ENCODE measurements at regions not wholly inside any gene's neighbourhood (a gene's known extent, or its start where the extent isn't known, plus 50 kb on each side); places are given as distances from the start of the nearest gene placed in this dataset.
"Not testable (repeated sequence)": the region's sequence is repeated elsewhere in the genome, so short reads cannot be mapped to it uniquely, and the experiment has no call there.

DNA sequence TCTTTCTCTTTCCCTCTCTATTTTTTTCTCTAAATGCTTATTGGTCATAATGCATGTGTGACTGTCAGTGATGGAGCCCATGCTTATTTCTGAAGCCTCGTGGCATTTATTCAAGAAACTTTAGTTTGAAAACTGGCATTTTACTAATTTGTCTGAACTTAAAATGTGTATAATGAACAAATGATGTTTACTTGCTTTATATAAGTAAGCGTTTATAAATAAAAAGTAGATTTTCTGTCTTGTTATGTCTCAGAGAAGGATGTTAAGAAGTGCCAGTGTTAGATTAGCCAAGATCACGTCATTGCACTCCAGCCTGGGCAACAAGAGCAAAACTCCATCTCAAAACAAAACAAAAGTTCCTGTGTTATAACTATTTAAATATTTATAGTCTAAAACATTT is 1568.1 kb downstream of the EFNB2 start:
- DNase-seq (ENCODE audit: low spot score): no peak

- DNase-seq (ENCODE audit: low spot score): no peak
Measured at GRCh38 chr13:104962411-104962810, 1573.1 kb downstream of the EFNB2 start.

DNA sequence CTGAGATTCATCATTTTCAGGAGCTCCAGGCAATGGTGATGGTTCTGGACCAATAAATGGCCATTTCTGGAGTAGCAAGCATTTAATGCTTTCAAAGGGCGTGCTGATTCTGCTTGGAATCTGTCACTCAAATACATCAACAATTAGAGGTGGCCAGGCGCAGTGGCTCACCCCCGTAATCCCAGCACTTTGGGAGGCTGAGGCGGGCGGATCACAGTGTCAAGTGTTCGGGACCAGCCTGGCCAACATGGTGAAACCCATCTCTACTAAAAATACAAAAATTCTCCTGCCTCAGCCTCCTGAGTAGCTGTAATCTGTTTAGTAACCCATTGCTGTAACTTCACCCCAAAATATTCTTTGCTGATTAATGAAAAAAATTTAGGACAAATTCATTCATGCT is 1574.2 kb downstream of the EFNB2 start:
- DNase-seq (ENCODE audit: low spot score): no peak

GRCh38 chr13:104954210-104954609 is 1581.3 kb downstream of the EFNB2 start:
- no peak for DNase-seq (ENCODE audit: low spot score)

GRCh38 chr13:104953588-104953987 is 1581.9 kb downstream of the EFNB2 start:
- DNase-seq (ENCODE audit: low spot score): no peak

GRCh38 chr13:104949840-104950740 is 1585.4 kb downstream of the EFNB2 start:
- DNase-seq (ENCODE audit: low spot score): no peak

DNA sequence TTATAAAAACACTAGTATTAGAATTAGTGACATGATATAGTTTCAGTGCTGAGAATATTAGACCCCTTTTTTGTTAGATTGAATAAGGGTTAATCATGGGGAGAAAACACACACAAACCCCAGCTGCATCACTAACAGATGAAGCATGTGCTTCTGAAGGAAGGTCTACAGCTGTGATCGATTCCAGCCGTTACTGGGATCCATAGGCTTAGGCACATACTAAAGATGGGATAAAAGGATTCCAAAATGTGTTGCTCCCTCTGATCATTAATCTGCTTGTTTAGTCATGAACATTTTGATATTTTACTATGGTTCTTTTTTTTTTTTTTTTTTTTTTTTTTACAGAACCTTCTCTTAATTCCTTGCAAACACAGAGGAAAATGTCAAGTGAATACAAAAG is 1591.3 kb downstream of the EFNB2 start:
- DNase-seq (ENCODE audit: low spot score): no peak

- DNase-seq (ENCODE audit: low spot score): no peak
Measured at GRCh38 chr13:104943331-104943730, 1592.1 kb downstream of the EFNB2 start.

- no peak for DNase-seq (ENCODE audit: low spot score)
Measured at GRCh38 chr13:104937881-104938280, 1597.6 kb downstream of the EFNB2 start.

DNA sequence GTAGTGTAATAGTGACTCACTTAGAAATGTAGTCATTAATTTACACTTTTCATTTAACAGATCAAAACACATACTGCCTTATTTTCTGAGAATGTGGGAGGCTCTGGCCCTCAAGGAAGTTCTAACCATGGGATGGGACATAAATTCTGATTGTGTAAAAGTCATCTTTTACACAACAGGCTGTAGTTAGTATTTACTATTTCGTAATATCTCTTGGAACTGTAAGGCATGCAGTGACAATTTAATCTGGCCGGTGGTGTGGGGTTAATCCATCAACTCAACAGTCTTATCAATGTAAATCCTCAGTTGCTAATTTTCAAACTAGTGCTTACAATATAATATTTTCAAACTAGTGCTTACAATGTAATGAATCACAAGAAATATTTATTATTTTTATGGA is 1599.2 kb downstream of the EFNB2 start:
- no peak for DNase-seq (ENCODE audit: low spot score)

DNA sequence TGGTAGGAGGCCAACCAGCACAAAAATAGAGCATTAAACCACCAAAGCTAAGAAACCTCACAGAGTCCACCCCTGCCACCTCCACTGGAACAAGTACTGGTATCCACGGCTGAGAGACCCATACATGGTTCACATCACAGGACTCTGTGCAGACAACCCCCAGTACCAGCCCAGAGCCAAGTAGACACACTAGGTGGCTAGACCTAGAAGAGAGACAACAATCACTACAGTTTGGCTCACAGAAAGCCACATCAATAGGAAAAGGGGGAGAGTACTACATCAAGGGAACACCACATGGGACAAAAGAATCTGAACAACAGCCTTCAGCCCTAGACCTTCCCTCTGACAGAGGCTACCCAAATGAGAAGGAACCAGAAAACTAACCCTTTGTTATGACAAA is 1614.9 kb downstream of the EFNB2 start:
- not testable (repeated sequence) for DNase-seq (ENCODE audit: low spot score)

DNA sequence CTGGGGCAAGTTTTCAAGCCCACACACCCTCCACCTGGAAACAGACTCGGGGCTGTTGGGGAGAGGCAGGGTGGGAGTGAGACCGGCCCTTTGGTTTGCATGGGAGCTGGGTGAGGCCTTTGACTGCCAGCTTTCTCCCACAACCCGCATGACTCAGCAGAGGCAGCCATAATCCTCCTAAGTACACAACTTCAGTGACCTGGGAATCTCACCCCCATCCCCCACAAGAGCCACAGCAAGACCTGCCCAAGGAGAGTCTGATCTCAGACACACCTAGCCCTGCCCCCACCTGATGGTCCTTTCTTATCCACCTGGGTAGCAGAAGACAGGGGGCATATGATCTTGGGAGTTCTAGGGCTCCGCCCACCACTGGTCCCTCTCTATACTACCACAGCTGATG is 1615.4 kb downstream of the EFNB2 start:
- no peak for DNase-seq (ENCODE audit: low spot score)

GRCh38 chr13:104900191-104900817 is 1635.2 kb downstream of the EFNB2 start:
- DNase-seq (ENCODE audit: low spot score): no peak

GRCh38 chr13:104898484-104898883 is 1637.0 kb downstream of the EFNB2 start:
- DNase-seq (ENCODE audit: low spot score): no peak

DNA sequence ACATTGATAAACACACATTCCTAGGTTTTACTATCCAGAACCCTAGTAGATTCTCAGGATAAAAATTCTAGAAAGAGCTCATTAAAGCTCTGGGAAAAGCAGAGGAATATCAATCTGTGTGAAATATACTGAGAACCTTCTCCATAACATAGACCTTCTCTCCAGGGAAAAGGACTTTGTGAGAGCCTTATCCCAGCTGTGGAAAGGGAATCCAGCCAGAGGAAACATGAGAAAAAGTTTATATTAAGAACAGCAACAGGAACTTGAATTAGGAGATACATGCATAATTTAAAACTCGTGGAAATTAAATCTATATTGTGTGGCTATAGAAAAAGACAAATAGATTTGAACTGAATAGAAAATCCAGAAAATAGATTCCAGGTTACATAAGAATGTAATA is 1639.9 kb downstream of the EFNB2 start:
- no peak for DNase-seq (ENCODE audit: low spot score)

DNA sequence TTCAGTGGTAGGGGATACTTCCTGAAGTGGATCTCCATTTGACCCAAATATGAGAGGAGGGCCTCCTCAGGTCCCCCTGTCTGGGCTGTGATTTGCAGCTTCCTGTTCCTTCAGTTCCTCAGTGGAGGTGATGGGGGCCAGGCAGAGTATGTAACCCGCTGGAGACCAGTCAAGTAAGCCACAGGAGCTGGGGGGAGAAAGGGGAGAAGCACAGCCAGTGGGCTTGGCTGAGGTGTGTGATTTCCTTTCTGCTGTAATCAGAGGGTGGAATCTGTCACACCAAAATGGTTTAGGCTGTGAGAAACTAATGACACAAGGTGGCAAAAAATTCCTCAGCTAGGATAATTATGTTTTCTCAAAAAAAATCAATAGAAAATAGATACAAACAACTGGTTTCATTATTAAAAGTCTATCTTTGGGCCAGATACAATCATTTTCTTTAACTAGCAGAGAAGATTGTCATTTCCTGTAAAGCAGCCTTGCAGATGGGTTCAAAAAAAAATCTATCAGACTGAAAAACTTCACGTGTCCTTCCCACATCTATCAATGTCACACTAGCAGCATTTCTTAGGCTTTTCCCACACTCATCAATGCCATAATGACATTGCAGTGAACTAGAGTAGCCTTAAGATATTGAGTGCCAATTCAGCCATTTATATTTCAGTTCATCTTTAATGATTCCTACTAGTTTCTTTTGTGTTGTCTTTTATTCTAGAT is 1660.3 kb downstream of the EFNB2 start:
- DNase-seq (ENCODE audit: low spot score): no peak

DNA sequence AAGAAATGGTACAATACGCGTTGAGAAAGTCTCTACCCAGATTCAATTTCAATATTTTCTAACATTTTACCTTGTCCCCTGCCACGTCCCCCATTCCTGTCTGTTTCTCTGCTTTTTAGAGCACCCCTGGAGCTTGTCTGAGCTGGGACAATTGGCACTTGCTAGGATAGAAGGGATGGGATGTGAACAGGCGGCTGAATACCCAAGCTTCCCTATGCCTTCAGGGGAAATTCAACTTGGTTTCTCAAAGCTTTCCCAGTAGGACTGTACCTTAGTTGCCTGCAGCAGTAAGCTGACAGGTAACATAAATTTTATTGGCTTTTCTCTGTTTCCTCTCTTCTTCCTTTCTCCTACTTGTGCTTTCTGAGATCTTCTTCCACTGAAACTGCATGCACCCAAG is 1663.3 kb downstream of the EFNB2 start:
- no peak for DNase-seq (ENCODE audit: low spot score)

GRCh38 chr13:104871456-104871855 is 1664.0 kb downstream of the EFNB2 start:
- DNase-seq (ENCODE audit: low spot score): no peak

- no peak for DNase-seq (ENCODE audit: low spot score)
Measured at GRCh38 chr13:104869501-104869900, 1666.0 kb downstream of the EFNB2 start.

- DNase-seq (ENCODE audit: low spot score): no peak
Measured at GRCh38 chr13:104868806-104869205, 1666.7 kb downstream of the EFNB2 start.

DNA sequence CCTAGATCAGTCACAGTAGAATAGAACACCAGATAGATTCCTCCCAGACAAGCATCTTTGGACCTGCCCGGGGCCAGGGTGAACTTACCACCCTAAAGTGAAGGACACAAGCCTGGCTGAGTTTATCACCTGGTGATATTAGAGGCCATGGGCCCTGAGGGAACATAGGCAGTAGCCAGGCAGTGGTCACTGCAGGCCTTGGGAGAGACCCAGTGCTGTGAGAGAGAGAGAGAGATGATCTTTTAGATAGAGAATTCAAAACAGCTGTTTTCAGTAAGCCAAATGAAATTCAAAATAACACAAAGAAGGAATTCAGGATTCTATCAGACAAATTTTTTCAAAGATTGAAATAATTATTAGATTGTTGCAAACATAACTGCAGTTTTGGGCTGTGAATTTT is 1679.9 kb downstream of the EFNB2 start:
- no peak for DNase-seq (ENCODE audit: low spot score)

GRCh38 chr13:104854698-104855097 is 1680.8 kb downstream of the EFNB2 start:
- no peak for DNase-seq (ENCODE audit: low spot score)

DNA sequence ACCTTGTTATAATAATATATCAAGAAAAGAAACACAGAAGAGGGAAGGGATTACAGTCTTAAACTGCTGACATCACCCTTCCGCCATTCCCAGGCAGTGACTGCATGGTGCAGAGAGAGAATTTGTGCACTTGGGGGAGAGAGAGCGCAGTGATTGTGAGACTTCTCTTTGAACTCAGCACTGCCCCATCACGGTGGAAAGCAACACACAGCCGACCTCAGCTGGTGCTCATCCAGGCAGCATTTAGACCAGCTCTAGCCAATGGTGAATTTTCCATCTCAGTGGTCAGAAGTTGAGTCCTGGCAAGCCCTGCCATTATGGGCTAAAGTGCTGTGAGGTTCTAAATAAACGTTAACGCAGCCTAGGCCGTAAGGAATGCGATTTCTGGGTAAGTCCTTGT is 1681.5 kb downstream of the EFNB2 start:
- DNase-seq (ENCODE audit: low spot score): no peak

Measured in AG08395 (cell line).